Activated naive CD4-positive, alpha-beta T cell treated with Interleukin-2 at 50 U/mL for 16 hours (primary cell): ENCODE measurements at regions not wholly inside any gene's neighbourhood (a gene's known extent, or its start where the extent isn't known, plus 50 kb on each side); places are given as distances from the start of the nearest gene placed in this dataset.
"Not testable (repeated sequence)": the region's sequence is repeated elsewhere in the genome, so short reads cannot be mapped to it uniquely, and the experiment has no call there.

Source experiments
- DNase-seq: peaks from one replicate; pipeline ENCODE4 v3.0.0-alpha.2; 2020

DNA sequence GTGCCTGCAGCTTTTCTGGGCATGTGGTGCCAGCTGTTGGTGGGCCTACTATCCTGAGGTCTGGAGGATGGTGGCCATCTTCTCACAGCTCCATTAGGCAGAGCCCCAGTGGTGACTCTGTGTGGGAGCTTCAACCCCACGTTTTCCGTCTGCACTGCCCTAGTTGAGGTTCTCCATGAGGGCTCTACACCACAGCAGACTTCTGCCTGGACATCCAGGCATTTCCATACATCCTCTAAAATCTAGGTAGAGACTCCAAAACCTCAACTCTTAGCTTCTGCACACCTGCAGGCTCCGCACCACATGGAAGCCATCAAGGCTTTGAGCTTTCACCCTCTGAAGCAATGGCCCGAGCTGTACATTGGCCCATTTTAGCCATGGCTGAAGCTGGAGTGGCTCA is 153.3 kb upstream of the PGRMC2 start:
- DNase-seq = no peak

DNA sequence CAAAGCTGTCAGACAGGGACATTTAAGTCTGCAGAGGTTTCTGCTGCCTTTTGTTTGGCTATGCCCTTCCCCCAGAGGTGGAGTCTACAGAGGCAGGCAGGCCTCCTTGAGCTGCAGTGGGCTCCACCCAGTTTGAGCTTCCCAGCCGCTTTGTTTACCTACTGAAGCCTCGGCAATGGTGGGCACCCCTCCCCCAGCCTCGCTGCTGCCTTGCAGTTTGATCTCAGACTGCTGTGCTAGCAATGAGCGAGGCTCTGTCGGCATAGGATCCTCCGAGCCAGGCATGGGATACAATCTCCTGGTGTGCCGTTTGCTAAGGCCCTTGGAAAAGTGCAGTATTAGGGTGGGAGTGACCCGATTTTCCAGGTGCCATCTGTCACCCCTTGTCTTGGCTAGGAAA is 149.4 kb upstream of the PGRMC2 start:
- DNase-seq = not testable (repeated sequence)

DNA sequence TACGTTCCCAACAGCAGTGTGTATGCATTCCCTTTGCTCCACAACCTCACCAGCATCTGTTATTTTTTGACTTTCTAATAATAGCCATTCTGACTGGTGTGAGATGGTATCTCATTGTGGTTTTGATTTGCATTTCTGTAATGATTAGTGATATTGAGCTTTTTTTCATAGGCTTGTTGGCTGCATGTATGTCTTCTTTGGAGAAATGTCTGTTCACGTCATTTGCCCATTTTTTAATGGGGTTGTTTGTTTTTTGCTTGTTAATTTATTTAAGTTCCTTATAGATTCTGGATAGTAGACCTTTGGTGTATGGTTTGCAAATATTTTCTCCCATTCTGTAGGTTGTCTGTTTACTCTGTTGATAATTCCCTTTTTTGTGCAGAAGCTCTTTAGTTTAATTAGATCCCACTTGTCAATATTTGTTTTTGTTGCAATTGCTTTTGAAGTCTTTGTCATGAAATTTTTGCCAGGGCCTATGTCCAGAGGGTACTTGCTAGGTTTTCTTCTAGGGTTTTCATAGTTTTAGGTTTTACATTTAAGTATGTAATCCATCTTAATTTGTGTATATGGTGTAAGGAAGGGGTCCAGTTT is 141.5 kb upstream of the PGRMC2 start:
- DNase-seq = not testable (repeated sequence)

DNA sequence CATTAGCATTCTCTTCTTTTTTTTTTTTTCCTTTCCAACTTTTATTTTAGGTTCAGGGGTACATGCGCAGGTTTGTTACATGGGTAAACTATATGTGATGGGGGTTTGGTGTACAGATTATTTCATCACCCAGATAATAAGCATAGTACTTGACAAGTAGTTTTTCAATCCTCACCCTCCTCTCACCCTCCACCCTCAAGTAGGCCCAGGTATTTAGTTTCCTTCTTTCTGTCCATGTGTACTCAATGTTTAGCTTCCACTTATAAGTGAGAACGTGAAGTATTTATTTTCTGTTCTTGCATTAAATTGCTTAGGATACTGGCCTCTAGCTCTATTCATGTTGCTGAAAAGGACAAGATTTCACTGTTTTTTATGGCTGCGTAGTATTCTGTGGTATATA is 140.8 kb upstream of the PGRMC2 start:
- DNase-seq = no peak

DNA sequence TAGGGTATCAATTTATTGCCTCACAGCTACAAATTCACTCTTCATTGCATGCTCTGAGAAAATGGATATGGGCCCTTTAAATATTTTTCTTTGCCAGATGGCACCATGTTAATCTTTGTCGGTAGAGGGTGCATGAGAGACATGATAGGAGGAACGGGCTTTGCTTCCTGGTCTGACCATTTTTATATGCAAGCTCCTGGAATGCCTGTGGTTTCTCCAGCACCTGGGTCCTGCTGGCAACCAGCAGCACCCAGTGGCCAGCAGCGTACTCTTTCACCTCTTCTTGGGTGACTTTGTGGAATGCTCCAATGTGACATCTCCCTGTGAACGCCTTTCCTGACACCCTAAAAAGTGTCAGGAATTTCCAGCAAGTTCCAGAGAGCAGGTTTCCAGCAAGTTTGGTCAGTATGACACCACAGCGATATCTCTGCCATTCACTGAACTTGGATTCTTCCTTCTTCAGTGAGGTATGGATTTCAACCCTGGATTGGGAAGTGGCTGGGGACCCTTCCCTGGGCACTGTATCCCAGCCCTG is 140.3 kb upstream of the PGRMC2 start:
- DNase-seq = no peak

DNA sequence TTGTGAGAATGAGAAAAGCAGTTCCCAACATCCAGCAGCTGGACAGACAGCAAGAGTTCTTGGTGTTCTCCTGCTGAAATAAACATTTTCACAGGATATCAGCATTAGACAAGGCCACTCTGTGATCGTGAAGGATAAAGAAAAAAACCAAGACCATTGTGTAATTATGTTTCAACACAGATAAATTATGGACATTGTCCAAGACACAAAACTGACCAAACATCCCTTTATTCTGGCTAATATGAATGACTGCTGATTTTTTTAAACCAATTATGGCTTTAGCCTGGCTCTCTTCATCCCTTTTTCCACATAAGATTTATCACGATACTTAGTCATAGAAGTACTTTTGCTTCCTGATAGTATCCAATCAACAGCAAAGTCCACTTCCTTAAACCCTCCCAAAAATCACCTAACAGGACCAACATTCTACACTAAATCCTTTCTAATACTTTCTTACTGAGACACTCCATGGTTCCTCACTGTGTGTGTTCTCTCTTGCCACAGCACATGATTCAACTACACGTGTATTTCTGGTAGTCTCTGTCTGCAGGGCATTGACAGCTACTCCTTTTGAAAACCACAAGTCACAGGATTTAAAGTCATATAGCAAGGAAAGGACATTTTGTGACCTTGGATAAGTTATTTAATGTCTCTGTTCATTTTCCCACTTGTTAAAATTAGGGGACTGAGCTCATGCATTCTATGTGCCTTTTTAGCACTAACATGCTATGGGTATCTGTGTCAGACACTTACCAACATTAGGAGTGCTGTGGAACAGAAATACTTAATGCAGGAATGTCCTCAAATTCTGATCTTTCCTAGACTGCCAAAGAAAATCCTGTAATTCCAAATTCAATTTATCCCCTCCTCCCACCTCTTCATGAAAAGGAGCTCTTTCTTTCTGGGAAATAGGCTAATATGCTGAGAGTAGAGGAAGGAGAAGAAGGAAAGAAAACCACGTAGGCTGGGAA is 137.2 kb upstream of the PGRMC2 start:
- DNase-seq = no peak

DNA sequence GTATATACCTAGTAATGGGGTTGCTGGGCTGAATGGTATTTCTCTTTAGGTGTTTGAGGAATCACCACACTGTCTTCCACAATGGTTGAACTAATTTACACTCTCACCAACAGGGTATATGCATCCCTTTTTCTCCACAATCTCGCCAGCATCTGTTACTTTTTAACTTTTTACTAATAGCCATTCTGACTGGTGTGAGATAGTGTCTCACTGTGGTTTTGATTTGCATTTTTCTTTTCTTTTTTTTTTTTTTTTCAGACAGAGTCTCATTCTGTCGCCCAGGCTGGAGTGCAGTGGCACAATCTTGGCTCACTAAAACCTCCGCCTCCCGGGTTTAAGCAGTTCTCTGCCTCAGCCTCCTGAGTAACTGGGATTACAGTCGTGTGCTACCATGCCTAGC is 134.7 kb upstream of the PGRMC2 start:
- DNase-seq = not testable (repeated sequence)

DNA sequence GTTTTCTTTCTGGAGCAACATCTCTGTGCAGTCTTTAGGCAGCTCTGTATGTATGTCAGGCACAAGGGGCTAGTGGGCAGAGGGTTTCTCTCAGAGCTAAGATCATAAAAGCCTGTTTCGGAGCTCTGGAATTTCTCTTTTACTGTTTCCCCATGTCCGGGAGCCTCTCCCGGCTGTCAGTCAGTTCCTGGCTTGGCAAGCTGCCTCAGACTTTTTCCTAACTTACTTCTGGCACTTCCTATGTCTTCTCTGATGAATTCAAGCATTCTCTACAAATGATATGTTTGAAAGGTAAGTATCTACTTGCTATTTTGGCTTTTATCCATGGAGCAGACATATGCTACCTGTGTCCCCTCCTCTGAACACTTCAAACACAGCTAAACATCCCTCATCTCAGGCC is 129.3 kb upstream of the PGRMC2 start:
- no peak for DNase-seq

DNA sequence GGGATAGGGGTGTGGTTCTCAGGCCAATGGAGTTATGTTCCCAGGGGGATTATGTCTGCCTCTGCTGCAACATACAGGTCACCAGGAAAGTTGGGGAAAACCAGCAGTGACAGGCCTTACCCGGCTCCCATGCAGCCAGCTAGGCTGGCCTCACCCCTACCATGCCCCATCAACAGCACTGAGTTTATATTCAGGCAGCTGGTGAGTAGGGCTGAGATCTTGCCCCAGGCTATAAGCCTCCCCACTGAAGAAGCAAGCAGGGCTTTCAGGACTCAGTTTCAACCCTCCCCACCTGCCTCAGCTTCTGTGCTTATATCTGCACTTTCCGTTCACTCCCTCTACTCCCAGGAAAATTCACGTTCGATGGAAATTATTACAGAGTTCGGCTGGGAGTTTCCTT is 122.4 kb upstream of the PGRMC2 start:
- no peak for DNase-seq

DNA sequence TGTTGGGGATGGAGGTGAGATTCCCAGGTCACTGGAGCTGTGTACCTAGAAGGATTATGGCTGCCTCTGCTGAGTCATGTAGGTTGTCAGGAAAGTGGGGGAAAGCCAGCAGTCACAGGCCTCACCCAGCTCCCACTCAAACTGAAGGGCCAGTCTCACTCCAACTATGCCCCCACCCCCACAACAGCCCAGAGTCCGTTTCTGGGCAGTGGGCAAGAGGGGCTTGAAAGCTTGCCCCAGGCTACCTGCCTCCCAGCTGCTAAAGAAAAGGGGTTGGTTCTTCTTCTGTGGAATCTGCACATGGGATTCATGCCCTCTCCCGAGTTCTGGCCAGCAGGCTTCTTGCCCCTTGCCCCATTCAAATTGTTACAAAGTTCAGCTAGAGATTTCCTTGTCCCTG is 116.0 kb upstream of the PGRMC2 start:
- DNase-seq = no peak

DNA sequence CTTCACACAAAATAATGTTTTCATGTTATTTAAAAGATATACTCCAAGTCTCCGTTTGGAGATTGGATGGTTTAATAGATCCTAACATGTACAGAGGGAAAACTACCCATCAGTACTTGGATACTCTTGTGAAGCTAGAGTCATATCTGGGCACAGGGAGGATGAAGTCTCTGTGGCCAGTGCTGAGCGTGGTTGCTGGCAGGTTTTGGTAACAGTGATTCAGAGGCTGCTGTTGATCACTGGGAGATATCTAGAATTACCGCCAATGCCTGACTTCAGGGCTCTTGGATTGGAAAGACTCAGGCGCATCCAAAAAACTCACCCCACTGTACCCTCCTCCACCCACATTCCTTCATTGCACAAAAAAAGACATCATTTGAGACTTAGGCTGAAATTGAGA is 107.2 kb upstream of the PGRMC2 start:
- no peak for DNase-seq

DNA sequence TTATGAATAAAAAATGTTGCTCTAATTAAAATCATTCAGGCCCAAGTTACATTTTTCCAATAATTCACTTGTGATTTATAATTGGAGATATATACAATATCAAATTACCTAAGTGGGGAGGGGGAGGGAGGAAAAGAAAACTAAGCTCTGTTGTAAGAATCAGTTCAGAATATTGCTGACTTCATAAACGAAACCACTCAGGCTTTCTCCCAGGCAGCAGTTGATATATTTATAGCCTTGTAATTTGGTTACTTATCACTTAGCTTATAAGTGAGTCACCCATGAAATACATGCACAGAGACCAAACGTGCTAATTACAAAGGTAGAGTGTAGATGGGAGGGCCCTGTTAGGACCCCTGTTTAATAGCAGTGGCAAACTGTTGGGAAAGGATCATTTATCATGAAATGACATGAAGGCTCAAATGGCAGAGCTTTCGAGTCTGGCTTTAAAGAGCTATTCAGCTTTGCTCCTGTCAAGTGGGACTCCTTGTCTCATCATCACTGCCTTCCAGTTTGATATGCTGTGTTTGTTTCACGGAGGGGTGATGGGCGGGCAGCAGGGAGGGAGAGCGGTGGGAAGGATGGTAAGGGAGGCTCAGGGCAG is 105.6 kb upstream of the PGRMC2 start:
- DNase-seq = no peak

DNA sequence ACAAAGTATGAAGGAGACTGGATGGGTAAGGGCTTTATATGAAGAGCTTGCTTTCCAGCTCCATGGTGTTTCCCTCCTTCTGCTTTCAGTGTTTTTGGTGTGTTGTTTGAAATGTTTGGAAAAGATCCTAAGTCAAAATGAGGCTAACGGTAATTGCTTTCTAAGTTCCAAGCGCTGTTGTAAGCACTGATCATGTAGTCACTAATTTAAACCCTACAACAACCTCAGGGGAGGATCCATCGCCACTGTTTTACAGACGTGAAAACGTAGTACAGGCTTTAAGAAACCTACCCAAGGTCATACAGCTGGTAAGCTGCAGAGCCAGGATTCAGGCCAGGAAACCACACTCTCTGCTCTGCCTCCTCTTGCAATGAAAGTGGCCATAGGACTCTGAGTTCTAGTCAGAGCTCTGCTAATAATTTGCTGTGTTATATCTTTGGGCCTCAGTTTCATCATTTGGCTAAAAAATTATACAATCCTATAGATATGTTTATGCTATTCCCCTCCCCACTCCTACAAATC is 102.9 kb upstream of the PGRMC2 start:
- DNase-seq = no peak

DNA sequence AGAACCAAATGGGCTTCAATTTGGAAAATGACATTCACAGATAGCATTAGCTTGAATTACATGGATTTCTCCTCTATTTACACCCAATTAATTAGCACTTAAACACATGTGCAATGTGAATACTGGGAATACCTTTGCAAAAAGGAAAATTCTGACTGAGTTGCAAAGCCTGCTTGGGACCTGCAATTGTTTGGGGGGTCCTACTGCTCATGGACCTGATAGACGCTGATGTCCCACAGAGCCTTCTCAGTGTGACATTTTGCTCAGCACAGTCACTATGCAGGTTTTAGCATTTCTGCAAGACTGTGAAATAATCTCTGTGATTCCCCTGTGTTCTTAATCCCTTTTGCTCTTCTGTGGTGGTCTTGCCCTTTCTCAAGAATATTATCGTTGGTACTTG is 101.2 kb upstream of the PGRMC2 start:
- no peak for DNase-seq

DNA sequence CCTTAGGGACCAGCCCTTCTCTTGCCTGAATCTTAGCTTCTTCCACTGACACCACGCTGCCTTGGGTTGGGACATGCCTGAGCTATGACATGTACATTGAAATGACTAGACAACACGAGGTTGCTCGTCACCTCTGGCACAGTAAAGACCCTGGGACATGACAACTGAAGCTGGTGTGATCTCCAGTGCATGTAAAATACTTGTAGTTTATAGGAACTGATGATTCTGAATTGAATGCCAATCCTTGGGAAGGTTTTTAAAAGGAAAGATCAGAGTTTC is 100.7 kb upstream of the PGRMC2 start:
- DNase-seq = no peak

DNA sequence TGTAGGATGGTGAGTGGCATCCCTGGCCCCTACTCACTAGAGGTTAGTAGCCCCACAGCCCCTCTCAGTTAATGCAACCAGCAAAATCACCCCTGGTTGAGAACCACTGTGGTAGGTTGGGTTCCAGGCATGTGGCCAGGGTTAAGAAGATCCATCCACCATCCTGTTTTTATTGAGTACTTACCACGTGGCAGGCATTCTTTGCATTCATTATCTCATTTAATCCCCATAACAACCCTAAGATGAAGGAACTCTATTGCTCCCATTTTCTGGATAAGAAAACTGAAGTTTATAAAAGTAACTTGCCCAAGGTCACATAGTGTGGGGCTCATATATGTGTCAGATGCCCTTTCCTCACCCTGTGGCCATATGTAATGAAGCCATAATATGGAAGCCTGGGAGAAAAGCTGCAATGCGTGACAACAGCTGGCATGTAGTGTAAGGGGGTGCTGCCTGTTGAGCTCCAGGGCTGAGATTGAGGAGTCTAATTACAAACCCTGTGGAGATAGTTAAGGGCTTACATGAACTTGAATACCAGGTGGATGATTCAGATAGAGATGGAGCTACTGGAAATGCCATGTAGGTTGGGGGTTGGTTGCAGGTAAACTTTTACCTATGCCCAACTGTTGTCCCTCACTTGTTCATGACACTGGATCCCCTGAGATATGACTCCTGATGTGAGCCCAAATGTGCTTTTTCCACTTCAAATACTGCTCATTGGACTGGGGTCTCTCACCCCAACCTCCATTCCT is 100.2 kb upstream of the PGRMC2 start:
- DNase-seq = no peak

DNA sequence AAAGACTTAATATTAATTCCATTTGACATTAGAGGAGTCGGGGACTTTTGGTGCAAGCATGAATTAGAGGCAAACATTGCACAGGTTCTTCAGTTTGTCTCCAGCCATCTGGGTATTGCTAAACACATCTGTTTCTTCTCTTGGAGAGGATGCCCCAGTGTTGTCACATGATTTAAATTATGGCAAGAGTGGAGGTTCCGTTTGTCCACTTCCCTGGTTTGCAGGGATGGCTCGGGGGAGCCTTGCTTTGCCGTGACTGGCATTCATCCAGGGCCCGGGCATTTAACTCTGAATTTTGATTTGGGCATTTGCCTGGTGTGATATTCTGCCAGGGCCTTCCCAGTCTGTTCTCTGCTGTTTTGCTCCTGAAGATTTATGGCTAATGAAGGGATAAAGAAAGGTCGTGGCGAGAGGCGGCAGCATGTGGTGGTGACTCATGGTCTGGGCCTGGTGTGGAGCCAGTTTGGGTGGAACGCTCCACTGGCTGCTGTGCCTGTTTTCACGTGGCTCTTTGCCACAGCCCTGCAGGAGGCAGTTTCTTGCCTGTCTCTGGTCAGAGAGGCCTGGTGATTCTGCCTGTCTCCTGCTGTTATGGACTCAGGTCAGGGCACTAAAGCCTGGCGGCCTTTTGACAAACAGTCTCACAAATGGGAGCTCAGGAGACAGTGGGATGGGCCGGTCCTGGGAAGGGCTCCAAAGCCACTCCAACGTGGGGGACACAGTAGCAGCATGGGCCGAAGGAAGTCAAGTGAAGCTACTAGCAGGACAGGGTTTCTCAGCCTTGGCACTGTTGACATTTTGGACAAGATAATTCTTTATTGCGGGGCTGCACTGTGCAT is 99.4 kb upstream of the PGRMC2 start:
- no peak for DNase-seq

DNA sequence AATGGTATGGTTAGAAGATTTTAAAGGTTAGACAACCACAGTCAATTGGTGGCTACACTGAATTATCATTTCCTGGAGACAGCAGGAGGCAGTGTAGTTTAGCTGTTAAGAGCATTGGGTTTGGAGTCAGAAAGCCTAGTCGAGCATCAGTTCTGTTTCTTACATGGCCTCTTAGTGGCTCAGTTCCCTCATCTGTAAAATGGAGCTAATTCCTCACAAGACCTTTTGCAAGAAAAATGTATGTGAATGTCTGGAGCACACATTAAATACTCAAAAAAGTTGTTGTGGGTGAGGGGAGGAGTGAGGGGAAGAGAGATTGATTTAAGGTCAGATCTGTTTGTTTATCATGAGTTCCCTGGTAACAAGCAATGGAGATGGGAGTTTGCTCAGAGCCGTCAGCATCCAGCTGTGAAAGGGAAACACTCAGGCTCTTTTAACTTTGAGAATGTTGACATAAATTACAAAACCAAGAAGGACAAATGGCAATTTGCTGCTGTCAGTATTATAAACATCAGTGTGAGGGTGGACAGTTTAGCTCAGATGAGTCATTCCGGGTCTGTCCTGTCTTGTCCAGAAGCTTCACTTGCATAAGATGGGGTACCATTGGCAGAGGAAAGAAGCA is 98.2 kb upstream of the PGRMC2 start:
- DNase-seq = no peak

DNA sequence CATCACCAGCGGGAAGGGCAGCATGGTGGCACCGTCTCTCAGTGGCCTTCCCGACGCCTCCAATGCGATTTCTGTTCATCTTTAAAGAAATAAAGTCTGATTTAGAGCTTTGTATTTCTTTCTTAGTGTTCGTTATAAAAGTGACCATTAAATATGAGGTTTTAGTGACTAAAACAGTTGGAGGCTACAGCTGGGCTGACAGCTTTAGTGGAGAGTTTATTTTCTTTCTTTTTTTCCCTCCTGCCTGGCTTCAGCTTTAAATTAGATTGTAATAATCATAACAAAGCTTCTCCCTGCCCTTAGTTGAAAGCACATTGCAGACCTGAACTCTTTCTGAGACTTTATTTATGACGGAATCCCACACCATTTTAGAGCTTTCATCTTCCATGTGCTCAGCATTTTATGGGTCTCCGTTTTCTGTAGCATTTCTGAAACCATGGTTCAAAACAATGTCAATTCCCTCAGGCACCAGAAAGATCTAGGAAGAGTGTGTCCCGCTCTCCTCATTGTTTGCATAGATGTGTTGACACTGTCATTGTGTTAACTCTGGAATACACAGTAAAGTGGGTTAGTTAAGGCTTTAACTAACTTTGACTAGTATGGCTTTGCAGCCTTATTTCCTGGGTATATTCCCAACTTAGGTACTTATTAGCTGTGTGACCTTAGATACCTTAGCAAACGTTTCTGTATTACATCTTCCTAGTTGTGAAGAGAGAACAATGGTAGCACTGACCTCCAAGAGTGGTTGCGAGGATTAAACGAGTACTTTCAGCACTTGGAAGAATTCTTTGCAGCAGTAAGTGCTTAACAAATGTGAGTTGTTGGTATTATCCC is 97.4 kb upstream of the PGRMC2 start:
- no peak for DNase-seq

DNA sequence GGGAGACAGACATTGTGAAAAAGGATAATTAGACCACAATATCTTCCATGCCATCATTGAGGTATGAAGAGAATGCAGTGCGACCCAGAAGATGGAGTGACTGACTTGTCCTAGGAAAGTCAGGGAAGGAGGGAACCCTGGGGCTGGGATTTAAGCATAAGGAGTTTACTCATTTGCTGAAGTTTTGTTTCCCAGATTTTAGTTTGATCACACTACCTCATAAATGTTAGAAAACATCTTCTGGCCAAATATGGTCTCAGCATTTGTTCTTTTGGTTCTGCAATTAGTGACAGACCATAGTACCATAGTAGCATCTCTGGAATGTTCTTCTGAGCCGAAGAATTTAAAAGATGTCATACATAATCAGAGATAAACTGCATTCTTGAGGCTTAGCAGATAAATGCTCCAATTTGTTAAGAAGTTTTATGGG is 96.5 kb upstream of the PGRMC2 start:
- no peak for DNase-seq
